ENCODE measurements at regions not wholly inside any gene's neighbourhood (a gene's known extent, or its start where the extent isn't known, plus 50 kb on each side); places are given as distances from the start of the nearest gene placed in this dataset.

- no peak for DNase-seq
Measured at GRCh38 chr15:39330061-39330460, 250.8 kb upstream of the THBS1 start.

- DNase-seq, result no peak
Measured at GRCh38 chr15:39331584-39331983, 249.3 kb upstream of the THBS1 start.

DNA sequence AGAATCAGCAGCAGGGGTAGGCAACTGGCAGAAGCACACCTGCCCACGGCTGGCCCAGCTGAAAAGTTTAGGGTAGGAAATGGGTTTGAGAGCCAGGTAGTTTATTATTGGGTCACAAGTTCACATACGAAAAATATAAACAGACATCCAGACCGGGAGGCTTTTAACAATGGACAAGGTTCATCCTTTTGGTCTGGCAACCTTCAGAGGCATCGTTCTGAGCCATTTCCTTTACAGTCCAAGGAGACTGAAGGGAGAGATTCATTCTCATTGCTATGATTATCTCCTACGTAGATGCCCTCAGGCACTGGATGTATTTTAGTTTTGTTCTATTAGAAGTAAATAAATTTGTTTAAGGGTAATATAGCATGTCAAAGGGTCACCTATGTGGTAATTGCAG is 248.0 kb upstream of the THBS1 start:
- DNase-seq, result no peak

GRCh38 chr15:39333393-39333792 is 247.5 kb upstream of the THBS1 start:
- no peak for DNase-seq

- no peak for DNase-seq
Measured at GRCh38 chr15:39333896-39334295, 247.0 kb upstream of the THBS1 start.

- DNase-seq, result no peak
Measured at GRCh38 chr15:39336926-39337325, 244.0 kb upstream of the THBS1 start.

- no peak for DNase-seq
Measured at GRCh38 chr15:39338251-39338650, 242.6 kb upstream of the THBS1 start.

DNA sequence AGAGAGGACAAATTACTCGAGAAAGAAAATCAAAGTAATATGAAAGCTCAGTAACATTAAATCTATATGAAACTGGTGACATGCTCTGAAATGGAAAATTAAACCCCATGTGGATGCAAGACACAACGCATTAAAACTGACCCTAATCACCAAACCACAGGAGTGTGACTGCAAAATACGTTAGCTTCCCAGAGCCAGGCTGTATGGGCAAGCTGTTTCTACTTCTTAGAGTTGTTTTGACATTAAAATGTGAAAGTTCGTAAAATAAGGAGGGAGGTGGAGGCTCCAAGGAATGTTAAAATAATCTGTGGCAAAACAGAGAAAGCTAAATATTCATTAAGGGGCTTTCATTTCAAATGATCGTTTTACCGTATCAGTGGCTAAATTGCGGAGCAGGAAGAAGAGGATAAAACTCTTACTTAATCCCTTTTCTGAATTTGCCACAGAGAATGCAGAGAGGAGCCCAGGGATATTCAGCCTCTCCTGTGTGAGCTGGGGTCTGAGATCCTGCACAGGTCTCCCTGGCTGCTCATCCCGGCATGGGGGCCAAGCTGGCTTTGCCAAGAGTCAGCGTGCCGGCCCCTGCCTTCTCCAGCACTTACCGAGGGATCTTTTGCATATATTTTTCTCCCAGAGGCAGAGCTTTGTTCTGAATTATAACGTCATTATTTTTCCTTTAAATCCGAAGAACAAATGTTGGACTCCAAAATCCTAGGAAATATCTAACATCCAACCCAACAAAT is 239.8 kb upstream of the THBS1 start:
- no peak for DNase-seq

DNA sequence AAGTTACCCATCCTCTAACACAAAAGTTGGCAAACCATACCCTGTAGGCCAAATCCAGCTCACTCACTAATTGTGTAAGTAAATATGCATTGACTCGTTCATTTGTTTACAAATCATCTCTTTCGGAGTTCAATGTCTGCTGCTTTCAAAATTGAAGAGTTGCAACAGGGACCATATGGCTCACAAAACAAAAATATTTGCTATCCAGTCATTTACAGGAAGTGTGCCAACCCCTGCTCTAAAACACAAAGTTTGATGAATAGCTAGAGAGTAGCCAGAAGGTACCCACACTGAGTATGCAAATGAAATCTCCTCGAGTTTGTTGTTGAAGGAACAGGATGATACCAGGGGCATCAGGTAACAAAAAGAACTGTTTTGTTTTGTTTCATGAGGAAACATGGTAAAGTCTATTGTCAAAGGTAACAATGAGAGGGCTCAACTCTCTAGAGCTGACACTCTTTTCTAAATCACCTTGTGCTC is 236.2 kb upstream of the THBS1 start:
- DNase-seq, result peak; percentile 50

DNA sequence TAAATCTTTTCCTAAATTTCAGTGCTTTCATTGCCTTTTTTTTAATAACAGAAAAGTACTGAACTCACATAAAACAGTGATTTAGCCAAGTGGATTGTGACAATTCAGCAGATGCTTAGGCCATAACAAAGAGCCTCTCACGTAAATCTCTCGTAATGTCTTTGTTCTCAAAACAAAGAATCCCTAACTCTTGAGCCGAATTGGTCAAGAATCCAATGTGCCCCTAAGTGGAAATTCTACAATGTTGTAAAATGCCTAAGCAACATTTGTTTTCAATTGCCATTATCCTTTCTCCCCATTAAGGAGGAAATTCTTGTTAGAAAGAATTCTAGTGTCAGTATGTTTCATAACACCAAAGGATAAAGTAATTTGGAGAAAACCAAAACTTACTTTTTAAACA is 235.7 kb upstream of the THBS1 start:
- DNase-seq, result no peak

GRCh38 chr15:39347453-39347852 is 233.4 kb upstream of the THBS1 start:
- DNase-seq, result no peak

GRCh38 chr15:39350785-39351184 is 230.1 kb upstream of the THBS1 start:
- no peak for DNase-seq

DNA sequence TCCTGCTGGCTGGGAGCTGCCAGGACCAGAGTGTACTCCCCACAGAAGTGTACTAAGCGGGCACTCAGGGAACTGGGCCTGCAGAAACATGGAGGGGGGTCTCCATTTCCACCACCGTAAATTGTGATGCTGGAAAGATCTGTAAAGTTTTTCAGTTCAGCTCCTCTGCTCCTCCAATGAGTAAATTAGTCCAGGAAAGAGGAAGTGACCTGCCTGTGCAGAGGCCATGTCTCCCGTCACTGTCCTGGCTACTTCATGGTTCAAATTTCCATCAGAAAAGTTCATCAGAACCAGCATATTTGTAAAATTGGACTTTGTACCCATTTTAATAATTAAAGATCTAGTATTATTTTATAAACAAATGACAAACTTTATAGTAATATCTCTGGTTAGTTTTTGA is 226.7 kb upstream of the THBS1 start:
- no peak for DNase-seq

DNA sequence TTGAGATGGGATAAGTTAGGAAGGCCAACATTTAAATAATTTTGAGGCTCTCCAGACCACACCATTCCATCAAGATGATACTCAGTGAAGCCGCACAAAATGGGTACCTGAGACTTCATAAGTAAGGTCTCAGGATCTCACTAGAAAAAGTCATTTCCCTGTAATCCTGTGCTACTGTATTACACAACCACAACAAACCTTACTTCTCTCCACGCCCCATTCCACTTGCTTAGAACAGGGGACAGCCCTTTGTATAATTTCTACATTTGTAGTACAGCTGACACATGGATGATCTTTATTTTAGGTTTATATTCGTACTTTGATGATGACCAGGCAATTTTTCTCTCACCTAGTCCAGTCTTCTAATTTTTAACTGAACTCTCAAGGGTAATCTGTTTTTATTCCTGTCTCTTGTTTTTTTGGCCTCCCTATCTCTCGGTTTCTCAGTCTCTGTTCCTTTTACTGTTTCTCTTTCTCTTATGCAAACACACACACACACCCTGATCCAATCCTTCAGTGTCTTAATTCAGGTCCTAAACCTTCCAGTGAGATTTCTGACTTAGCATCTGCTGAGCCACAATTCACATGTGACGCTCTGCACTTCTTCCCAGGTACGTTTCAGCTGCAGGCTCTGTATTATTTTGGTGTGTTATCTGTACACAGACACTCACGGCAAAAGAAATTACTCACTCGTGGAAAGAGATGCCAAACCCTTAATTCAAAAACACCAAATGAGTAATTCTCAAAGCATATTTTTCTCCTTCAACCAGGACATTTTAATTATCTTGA is 223.2 kb upstream of the THBS1 start:
- DNase-seq, result no peak

- DNase-seq, result no peak
Measured at GRCh38 chr15:39358441-39359041, 222.3 kb upstream of the THBS1 start.

GRCh38 chr15:39359771-39360170 is 221.1 kb upstream of the THBS1 start:
- DNase-seq, result no peak

GRCh38 chr15:39360452-39360851 is 220.4 kb upstream of the THBS1 start:
- no peak for DNase-seq

- DNase-seq, result no peak
Measured at GRCh38 chr15:39361497-39361896, 219.4 kb upstream of the THBS1 start.

DNA sequence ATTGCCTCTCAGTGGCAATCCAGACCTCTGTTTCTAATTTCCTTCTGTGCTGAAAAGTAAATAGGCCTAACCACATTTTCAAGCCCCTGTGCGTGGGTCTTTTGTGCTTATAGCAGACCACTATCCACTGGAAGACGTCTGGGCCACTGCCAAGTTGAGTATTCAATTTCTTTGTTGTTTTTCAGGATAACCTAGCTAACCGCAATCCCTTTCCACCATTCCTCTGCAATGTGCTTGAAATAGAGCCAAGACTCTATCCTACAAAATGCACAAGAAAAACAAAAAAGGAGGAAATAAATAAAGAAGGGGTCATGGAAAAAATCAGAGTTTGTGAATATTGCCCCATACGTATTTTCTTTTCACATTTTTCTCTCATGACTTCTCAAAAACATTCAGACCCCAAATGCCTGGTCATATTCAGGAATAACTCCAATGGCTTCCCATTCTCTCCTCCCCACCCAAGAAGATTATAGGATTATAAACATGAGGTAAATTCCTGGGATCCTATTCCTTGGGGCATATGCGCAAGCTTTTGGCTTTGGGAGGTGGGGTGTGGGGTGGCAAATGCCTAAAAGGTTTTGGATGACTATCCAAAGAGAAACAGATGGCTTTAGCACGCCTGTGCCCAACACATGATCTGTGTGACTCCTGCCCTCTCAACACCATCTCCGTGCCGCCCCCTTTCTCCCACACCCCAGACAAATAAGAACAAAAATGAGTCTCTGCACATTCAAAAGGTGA is 217.9 kb upstream of the THBS1 start:
- peak; percentile 87 for DNase-seq

- no peak for DNase-seq
Measured at GRCh38 chr15:39363761-39364586, 216.9 kb upstream of the THBS1 start.

DNA sequence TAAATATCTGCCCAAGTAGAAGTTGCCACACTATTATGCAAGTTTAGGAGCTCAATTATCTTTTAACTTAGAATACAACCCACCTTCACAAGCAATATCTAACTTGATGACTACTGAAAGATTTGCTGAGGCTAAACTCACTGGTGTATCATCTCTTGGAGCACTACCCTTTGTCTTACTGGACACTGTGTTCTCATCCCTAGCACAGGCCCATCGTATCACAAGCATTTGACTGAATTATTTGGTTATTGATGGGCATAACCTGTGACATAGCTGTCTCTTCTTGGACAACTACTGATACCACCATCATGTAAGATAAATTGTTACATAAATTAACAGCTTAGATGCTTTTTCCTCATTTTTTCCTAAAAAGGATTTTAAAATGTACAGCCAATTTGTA is 216.2 kb upstream of the THBS1 start:
- no peak for DNase-seq

GRCh38 chr15:39365161-39365560 is 215.7 kb upstream of the THBS1 start:
- DNase-seq, result no peak
